Peyer's patch (tissue), 4 donors: ENCODE measurements at regions not wholly inside any gene's neighbourhood (a gene's known extent, or its start where the extent isn't known, plus 50 kb on each side); places are given as distances from the start of the nearest gene placed in this dataset.

Source experiments
- DNase-seq, 3 donors: peaks; one replicate each; pipeline ENCODE4 v3.0.0-alpha.2; 2017 to 2019
- H3K27ac ChIP-seq, 4 donors: fragments of 200-600 bp; sonication (generic); one replicate each; pipeline ENCODE4 v1.5.1; 2016 to 2019
- H3K27me3 ChIP-seq, 2 donors: fragments of 200-600 bp; sonication (generic); one replicate each; pipeline ENCODE4 v1.5.1; 2019
- H3K36me3 ChIP-seq, 3 donors: fragments of 200-600 bp; sonication (generic); one replicate each; pipeline ENCODE4 v1.5.1; 2016 to 2019
- H3K4me1 ChIP-seq, 4 donors: fragments of 200-600 bp; sonication (generic); one replicate each; pipeline ENCODE4 v1.5.1; 2016 to 2019
- H3K4me3 ChIP-seq, 4 donors: fragments of 200-600 bp; sonication (generic); 1 replicate in 3 of 4; 2 replicates in 1 of 4; pipeline ENCODE4 v1.5.1; 2016 to 2019; ENCODE audit warnings: mild to moderate bottlenecking in 1 of 4
- H3K9me3 ChIP-seq, 4 donors: fragments of 200-600 bp; sonication (generic); one replicate each; pipeline ENCODE4 v1.5.1; 2016 to 2019; ENCODE audit warnings: mild to moderate bottlenecking in 1 of 4
- POLR2A ChIP-seq, 2 donors: fragments of 450-650 bp; IDR thresholded peaks; one replicate each; pipeline ENCODE4 v1.5.1; 2017; ENCODE audit warnings: antibody characterized with exemption in 2 of 2, mild to moderate bottlenecking in 2 of 2, moderate library complexity in 2 of 2
- TF ChIP-seq, protein P1 (sequence below), 6 experiments: fragments of 450-650 bp in 4 of 6; fragments of 200-600 bp in 2 of 6; sonication (generic) in 1 of 6; IDR thresholded peaks; one replicate each; pipeline ENCODE4 v1.5.1; 2017 to 2019; ENCODE audit warnings: antibody characterized with exemption in 6 of 6, mild to moderate bottlenecking in 3 of 6, moderate library complexity in 1 of 6

- Histone ChIP-seq H3K9me3 (no peaks in the 10 kb centered on the region), H3K27me3 (no peaks in the 10 kb centered on the region), H3K36me3 (no peaks in the 10 kb centered on the region), H3K4me3 (no peak overlapping the region), H3K27ac (no peak overlapping the region), H3K4me1 (no peaks in the 10 kb centered on the region)
- TF ChIP-seq, protein P1, sequence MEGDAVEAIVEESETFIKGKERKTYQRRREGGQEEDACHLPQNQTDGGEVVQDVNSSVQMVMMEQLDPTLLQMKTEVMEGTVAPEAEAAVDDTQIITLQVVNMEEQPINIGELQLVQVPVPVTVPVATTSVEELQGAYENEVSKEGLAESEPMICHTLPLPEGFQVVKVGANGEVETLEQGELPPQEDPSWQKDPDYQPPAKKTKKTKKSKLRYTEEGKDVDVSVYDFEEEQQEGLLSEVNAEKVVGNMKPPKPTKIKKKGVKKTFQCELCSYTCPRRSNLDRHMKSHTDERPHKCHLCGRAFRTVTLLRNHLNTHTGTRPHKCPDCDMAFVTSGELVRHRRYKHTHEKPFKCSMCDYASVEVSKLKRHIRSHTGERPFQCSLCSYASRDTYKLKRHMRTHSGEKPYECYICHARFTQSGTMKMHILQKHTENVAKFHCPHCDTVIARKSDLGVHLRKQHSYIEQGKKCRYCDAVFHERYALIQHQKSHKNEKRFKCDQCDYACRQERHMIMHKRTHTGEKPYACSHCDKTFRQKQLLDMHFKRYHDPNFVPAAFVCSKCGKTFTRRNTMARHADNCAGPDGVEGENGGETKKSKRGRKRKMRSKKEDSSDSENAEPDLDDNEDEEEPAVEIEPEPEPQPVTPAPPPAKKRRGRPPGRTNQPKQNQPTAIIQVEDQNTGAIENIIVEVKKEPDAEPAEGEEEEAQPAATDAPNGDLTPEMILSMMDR (IDR thresholded peaks at IDR 0.05) = no peak
- TF ChIP-seq POLR2A (IDR thresholded peaks at IDR 0.05) = no peak
- no peak for DNase-seq
Measured at GRCh38 chrX:44440006-44440405, 96.5 kb upstream of the EFHC2 start.

- Histone ChIP-seq H3K9me3 (no peaks in the 10 kb centered on the region), H3K27me3 (no peaks in the 10 kb centered on the region), H3K4me1 (no peaks in the 10 kb centered on the region), H3K36me3 (no peaks in the 10 kb centered on the region), H3K4me3 (no peak overlapping the region), H3K27ac (no peak overlapping the region)
- DNase-seq = no peak
- TF ChIP-seq, protein P1 (IDR thresholded peaks at IDR 0.05) = no peak
- no peak for TF ChIP-seq POLR2A (IDR thresholded peaks at IDR 0.05)
Measured at GRCh38 chrX:44439242-44439794, 95.8 kb upstream of the EFHC2 start.

- Histone ChIP-seq H3K27me3 (no peaks in the 10 kb centered on the region), H3K4me3 (no peak overlapping the region), H3K36me3 (no peaks in the 10 kb centered on the region), H3K4me1 (no peaks in the 10 kb centered on the region), H3K27ac (no peak overlapping the region), H3K9me3 (no peaks in the 10 kb centered on the region)
- TF ChIP-seq POLR2A (IDR thresholded peaks at IDR 0.05) = no peak
- TF ChIP-seq, protein P1 (IDR thresholded peaks at IDR 0.05) = no peak
- no peak for DNase-seq
Measured at GRCh38 chrX:44435047-44435446, 91.6 kb upstream of the EFHC2 start.

- no peak overlapping the region for H3K4me3 ChIP-seq
- no peak overlapping the region for H3K27ac ChIP-seq
- TF ChIP-seq POLR2A (IDR thresholded peaks at IDR 0.05) = no peak
- TF ChIP-seq, protein P1 (IDR thresholded peaks at IDR 0.05) = no peak
Measured at GRCh38 chrX:44433556-44433955, 90.1 kb upstream of the EFHC2 start.

GRCh38 chrX:44432641-44433040 lies 89.2 kb upstream of the EFHC2 start:
- H3K27me3 ChIP-seq = no peaks in the 10 kb centered on the region
- H3K36me3 ChIP-seq = no peaks in the 10 kb centered on the region
- TF ChIP-seq, protein P1 (IDR thresholded peaks at IDR 0.05) = no peak
- no peak for TF ChIP-seq POLR2A (IDR thresholded peaks at IDR 0.05)
- no peaks in the 10 kb centered on the region for H3K4me1 ChIP-seq
- no peaks in the 10 kb centered on the region for H3K9me3 ChIP-seq
- no peak for DNase-seq
- H3K27ac ChIP-seq = no peak overlapping the region
- H3K4me3 ChIP-seq = no peak overlapping the region

More at GRCh38 chrX:44433556-44433955, 90.1 kb upstream of the EFHC2 start:
- no peak for DNase-seq
- no peaks in the 10 kb centered on the region for H3K4me1 ChIP-seq
- H3K36me3 ChIP-seq = no peaks in the 10 kb centered on the region
- no peaks in the 10 kb centered on the region for H3K27me3 ChIP-seq
- H3K9me3 ChIP-seq = no peaks in the 10 kb centered on the region

DNA sequence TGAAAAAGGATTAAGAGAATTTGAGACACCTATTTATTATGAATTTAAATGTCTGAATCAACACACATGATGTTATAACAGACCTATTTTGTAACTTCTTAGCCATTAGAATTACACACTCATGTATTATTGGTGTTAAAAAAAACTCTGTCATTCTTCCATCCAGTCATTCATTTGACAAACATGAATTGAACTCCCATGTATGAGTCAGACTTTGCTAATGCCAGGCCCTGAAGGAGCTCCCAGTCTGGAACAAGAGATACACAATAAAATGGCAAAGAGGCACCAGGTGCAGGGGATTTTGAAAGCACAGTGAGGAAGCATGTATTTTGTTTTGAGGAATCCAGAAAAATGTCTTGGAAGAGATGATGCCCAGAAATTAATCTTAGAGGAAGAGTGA lies 87.7 kb upstream of the EFHC2 start:
- no peaks in the 10 kb centered on the region for H3K27me3 ChIP-seq
- H3K4me3 ChIP-seq = no peak overlapping the region
- H3K9me3 ChIP-seq = no peaks in the 10 kb centered on the region
- no peaks in the 10 kb centered on the region for H3K4me1 ChIP-seq
- TF ChIP-seq POLR2A (IDR thresholded peaks at IDR 0.05) = no peak
- TF ChIP-seq, protein P1 (IDR thresholded peaks at IDR 0.05) = no peak
- H3K36me3 ChIP-seq = no peaks in the 10 kb centered on the region
- DNase-seq = no peak
- no peak overlapping the region for H3K27ac ChIP-seq
